ENCODE measurements at regions not wholly inside any gene's neighbourhood (a gene's known extent, or its start where the extent isn't known, plus 50 kb on each side); places are given as distances from the start of the nearest gene placed in this dataset.

DNA sequence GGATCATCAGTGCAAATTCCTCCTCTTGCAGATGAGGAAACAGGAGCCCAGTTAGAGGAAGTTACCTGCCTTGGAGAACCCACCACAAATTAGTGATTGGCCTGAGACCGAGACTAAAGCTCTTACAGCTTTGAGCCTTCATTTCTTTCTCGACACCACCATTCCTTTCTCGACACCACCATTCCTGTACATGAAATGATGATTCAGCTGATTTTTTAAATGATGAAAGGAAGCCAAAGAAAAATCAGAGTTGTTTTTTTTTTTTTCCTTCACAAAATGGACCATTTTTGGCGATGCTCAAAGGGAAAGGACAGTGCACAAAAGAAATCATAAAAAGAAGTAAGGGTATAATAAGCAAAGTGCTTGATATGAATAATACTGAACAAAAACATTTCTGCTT is 1080.2 kb upstream of the AUTS2 start:
- H3K36me3 ChIP-seq (ENCODE audit: control insufficient read depth in 2 of 3, insufficient read depth in 3 of 3, low read length in 3 of 3) = no peaks in the 10 kb centered on the region
- no peak overlapping the region for H3K9ac ChIP-seq (ENCODE audit: low read length in 3 of 3)
- no peak overlapping the region for H3K4me3 ChIP-seq (ENCODE audit: low read length in 3 of 3)
- H3K9me3 ChIP-seq (ENCODE audit: control insufficient read depth in 2 of 3, insufficient read depth in 1 of 3, low read length in 3 of 3) = no peaks in the 10 kb centered on the region
- no peaks in the 10 kb centered on the region for H3K27me3 ChIP-seq (ENCODE audit: control insufficient read depth, insufficient read depth, low read length)
- FAIRE-seq = no peak
- H3K4me1 ChIP-seq (ENCODE audit: control insufficient read depth in 2 of 3, insufficient read depth in 2 of 3, low read depth in 1 of 3, low read length in 3 of 3) = no peaks in the 10 kb centered on the region
- no peak for DNase-seq
- TF ChIP-seq, protein P1, sequence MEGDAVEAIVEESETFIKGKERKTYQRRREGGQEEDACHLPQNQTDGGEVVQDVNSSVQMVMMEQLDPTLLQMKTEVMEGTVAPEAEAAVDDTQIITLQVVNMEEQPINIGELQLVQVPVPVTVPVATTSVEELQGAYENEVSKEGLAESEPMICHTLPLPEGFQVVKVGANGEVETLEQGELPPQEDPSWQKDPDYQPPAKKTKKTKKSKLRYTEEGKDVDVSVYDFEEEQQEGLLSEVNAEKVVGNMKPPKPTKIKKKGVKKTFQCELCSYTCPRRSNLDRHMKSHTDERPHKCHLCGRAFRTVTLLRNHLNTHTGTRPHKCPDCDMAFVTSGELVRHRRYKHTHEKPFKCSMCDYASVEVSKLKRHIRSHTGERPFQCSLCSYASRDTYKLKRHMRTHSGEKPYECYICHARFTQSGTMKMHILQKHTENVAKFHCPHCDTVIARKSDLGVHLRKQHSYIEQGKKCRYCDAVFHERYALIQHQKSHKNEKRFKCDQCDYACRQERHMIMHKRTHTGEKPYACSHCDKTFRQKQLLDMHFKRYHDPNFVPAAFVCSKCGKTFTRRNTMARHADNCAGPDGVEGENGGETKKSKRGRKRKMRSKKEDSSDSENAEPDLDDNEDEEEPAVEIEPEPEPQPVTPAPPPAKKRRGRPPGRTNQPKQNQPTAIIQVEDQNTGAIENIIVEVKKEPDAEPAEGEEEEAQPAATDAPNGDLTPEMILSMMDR (IDR thresholded peaks at IDR 0.05; ENCODE audit: borderline replicate concordance, extremely low read depth, insufficient read depth) = no peak
- no peak overlapping the region for H3K27ac ChIP-seq (ENCODE audit: low read depth in 2 of 2, low read length in 2 of 2)
- intact Hi-C loops (cut with DNase I) = no loop called here

DNA sequence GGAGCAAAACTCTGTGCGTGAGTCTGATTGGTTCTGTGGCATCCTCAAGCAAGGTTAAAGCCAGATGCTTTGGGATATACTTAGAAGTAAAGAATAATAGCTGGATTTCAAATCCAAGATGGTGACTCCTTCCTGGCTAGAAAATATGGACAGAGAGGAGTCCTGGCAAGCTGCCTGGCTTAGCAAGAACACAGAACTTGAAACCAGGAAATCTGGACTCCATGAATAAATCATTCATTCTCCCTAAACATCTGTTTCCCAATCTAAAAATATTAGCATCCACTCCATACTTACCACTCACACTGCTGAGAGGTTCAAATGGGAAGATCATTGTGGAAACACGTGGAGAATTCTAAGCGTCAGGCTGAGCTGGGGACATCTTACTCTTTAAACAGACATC is 1074.1 kb upstream of the AUTS2 start:
- no peak for DNase-seq
- H3K9me3 ChIP-seq (ENCODE audit: control insufficient read depth in 2 of 3, insufficient read depth in 1 of 3, low read length in 3 of 3) = no peaks in the 10 kb centered on the region
- H3K9ac ChIP-seq (ENCODE audit: low read length in 3 of 3) = no peak overlapping the region
- no peaks in the 10 kb centered on the region for H3K4me1 ChIP-seq (ENCODE audit: control insufficient read depth in 2 of 3, insufficient read depth in 2 of 3, low read depth in 1 of 3, low read length in 3 of 3)
- intact Hi-C loops (cut with DNase I) = no loop called here
- H3K4me3 ChIP-seq (ENCODE audit: low read length in 3 of 3) = no peak overlapping the region
- H3K27me3 ChIP-seq (ENCODE audit: control insufficient read depth, insufficient read depth, low read length) = no peaks in the 10 kb centered on the region
- FAIRE-seq = no peak
- H3K27ac ChIP-seq (ENCODE audit: low read depth in 2 of 2, low read length in 2 of 2) = no peak overlapping the region
- H3K36me3 ChIP-seq (ENCODE audit: control insufficient read depth in 2 of 3, insufficient read depth in 3 of 3, low read length in 3 of 3) = no peaks in the 10 kb centered on the region
- TF ChIP-seq, protein P1 (IDR thresholded peaks at IDR 0.05; ENCODE audit: borderline replicate concordance, extremely low read depth, insufficient read depth) = no peak

DNA sequence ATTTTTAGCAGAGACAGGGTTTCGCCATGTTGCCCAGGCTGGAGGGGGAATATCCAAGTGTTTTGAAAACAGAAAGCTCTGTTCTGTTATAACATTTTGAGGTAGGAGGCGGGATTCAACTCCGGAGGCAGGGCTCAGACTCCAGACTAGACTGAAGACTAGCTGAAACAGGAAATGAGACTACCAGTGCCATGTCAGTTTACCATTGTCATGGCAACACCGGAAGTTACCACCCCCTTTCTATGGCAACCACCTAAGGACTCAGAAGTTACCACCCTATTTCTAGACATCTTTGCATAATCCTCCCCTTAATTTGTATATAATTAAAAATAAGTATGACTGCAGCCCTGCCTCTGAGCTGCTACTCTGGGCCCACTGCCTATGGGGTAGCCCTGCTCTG is 1069.1 kb upstream of the AUTS2 start:
- Histone ChIP-seq H3K36me3 (ENCODE audit: control insufficient read depth in 2 of 3, insufficient read depth in 3 of 3, low read length in 3 of 3) (no peaks in the 10 kb centered on the region), H3K4me3 (ENCODE audit: low read length in 3 of 3) (no peak overlapping the region), H3K4me1 (ENCODE audit: control insufficient read depth in 2 of 3, insufficient read depth in 2 of 3, low read depth in 1 of 3, low read length in 3 of 3) (no peaks in the 10 kb centered on the region), H3K27ac (ENCODE audit: low read depth in 2 of 2, low read length in 2 of 2) (no peak overlapping the region), H3K9ac (ENCODE audit: low read length in 3 of 3) (no peak overlapping the region), H3K9me3 (ENCODE audit: control insufficient read depth in 2 of 3, insufficient read depth in 1 of 3, low read length in 3 of 3) (no peaks in the 10 kb centered on the region), H3K27me3 (ENCODE audit: control insufficient read depth, insufficient read depth, low read length) (no peaks in the 10 kb centered on the region)
- TF ChIP-seq, protein P1 (IDR thresholded peaks at IDR 0.05; ENCODE audit: borderline replicate concordance, extremely low read depth, insufficient read depth) = no peak
- no peak for FAIRE-seq
- intact Hi-C loops (cut with DNase I) = no loop called here
- no peak for DNase-seq

DNA sequence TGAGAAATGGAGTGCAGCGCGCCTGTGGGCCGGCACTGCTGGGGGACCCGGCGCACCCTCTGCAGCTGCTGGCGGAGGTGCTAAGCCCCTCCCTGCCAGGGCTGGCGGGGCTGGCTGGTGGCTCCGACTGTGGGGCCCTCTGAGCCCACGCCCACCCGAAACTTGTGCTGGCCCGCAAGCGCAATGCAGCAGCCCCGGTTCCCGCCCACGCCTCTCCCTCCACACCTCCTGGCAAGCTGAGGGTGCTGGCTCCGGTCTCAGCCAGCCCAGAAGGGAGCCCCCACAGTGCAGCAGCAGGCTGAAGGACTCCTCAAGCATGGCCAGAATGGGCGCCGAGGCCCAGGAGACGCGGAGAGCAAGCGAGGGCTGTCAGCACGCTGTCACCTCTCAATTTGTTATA is 1063.0 kb upstream of the AUTS2 start:
- no peaks in the 10 kb centered on the region for H3K4me1 ChIP-seq (ENCODE audit: control insufficient read depth in 2 of 3, insufficient read depth in 2 of 3, low read depth in 1 of 3, low read length in 3 of 3)
- intact Hi-C loops (cut with DNase I) = no loop called here
- TF ChIP-seq, protein P1 (IDR thresholded peaks at IDR 0.05; ENCODE audit: borderline replicate concordance, extremely low read depth, insufficient read depth) = no peak
- no peak for FAIRE-seq
- H3K9me3 ChIP-seq (ENCODE audit: control insufficient read depth in 2 of 3, insufficient read depth in 1 of 3, low read length in 3 of 3) = no peaks in the 10 kb centered on the region
- no peak overlapping the region for H3K4me3 ChIP-seq (ENCODE audit: low read length in 3 of 3)
- DNase-seq = no peak
- no peak overlapping the region for H3K27ac ChIP-seq (ENCODE audit: low read depth in 2 of 2, low read length in 2 of 2)
- H3K27me3 ChIP-seq (ENCODE audit: control insufficient read depth, insufficient read depth, low read length) = no peaks in the 10 kb centered on the region
- H3K36me3 ChIP-seq (ENCODE audit: control insufficient read depth in 2 of 3, insufficient read depth in 3 of 3, low read length in 3 of 3) = no peaks in the 10 kb centered on the region
- H3K9ac ChIP-seq (ENCODE audit: low read length in 3 of 3) = no peak overlapping the region

All from kidney (tissue), 13 donors.